ENCODE measurements at regions not wholly inside any gene's neighbourhood (a gene's known extent, or its start where the extent isn't known, plus 50 kb on each side); places are given as distances from the start of the nearest gene placed in this dataset.

DNA sequence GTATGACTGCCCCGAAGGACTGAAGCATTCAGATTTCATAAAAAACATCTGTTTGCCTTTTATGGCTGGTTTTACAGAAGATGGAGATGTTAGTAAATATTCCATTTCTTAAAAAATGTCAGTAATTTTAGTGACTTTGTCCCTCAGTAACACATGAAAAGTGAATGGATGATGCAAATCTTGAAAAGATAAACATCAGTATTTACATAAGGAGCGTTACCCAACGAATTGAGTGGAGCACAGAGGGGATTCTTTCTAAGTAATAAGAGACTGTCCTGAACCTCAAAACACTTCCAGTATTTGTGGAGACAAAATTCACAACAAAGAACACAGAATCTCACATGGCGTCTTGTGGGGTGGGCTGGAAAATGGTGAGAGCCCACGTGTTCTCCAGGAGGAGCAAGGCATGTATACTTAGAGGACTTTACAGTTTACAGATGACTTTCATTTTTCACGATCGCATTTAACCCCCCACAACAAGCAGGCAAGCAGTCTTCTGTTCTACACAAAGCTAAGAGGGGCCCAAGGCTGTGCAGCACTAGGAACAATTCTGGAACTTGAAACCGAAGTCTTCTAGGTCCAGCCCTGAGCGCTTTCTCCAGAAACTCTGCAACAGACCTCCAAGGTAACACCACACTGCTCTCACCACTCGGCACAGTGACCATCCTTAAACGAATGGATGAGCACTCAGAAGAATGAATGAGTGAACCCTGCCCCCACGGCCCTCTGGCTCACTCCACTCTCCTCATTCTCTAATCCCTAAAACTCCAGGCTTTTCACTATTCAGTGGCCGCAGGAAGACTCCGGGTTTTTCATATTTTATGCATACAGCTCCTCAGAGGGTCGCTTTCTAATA is 709.8 kb downstream of the UQCRFS1 start:
- H3K27ac ChIP-seq, result no peak overlapping the region
- no peak for ATAC-seq
- TF ChIP-seq, protein P1, sequence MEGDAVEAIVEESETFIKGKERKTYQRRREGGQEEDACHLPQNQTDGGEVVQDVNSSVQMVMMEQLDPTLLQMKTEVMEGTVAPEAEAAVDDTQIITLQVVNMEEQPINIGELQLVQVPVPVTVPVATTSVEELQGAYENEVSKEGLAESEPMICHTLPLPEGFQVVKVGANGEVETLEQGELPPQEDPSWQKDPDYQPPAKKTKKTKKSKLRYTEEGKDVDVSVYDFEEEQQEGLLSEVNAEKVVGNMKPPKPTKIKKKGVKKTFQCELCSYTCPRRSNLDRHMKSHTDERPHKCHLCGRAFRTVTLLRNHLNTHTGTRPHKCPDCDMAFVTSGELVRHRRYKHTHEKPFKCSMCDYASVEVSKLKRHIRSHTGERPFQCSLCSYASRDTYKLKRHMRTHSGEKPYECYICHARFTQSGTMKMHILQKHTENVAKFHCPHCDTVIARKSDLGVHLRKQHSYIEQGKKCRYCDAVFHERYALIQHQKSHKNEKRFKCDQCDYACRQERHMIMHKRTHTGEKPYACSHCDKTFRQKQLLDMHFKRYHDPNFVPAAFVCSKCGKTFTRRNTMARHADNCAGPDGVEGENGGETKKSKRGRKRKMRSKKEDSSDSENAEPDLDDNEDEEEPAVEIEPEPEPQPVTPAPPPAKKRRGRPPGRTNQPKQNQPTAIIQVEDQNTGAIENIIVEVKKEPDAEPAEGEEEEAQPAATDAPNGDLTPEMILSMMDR (IDR thresholded peaks at IDR 0.05 in 4 of 5, conservative IDR thresholded peaks at IDR 0.05 in 1 of 5), result no peak
- TF ChIP-seq POLR2A (IDR thresholded peaks at IDR 0.05), result no peak

DNA sequence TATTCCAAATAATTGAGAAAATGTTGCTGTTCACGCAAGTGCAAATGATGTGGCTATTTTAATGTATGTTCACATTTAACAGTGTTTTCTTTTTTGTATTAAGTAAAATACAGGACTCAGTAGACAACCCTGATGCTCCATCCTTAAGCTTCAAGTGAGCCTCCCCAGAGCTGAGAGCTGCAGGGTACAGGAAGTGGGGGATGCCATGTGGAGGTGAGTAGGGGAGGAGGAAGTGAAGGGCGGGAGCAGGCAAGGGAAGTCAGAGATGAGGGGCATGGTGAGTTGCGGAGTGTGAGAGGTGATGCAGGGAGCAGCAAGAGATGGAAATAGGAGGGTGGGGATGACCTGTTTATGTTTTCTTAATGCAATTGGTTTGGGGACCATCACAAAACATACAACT is 711.0 kb downstream of the UQCRFS1 start:
- ATAC-seq, result no peak
- in situ Hi-C loops (cut with MboI; ENCODE audit: low sequenced_read_pairs in 4 of 4), result no loop called here
- intact Hi-C loops (cut with DNase I; ENCODE audit: low total_unique reads), result no loop called here
- Histone ChIP-seq H3K36me3 (no peaks in the 10 kb centered on the region), H3K4me3 (no peak overlapping the region), H3K9me3 (no peaks in the 10 kb centered on the region), H3K27ac (no peak overlapping the region), H3K27me3 (no peaks in the 10 kb centered on the region), H3K4me1 (peaks cover 0 to 5% of the 10 kb centered on the region in 2 donors)
- TF ChIP-seq, protein P1 (IDR thresholded peaks at IDR 0.05 in 4 of 5, conservative IDR thresholded peaks at IDR 0.05 in 1 of 5), result no peak
- no peak for TF ChIP-seq POLR2A (IDR thresholded peaks at IDR 0.05)
- no peak for DNase-seq

More for the DNA sequence above, 709.8 kb downstream of the UQCRFS1 start:
- Histone ChIP-seq H3K4me3 (no peak overlapping the region), H3K36me3 (no peaks in the 10 kb centered on the region), H3K4me1 (peaks cover 3 to 4% of the 10 kb centered on the region in 2 donors), H3K9me3 (no peaks in the 10 kb centered on the region), H3K27me3 (no peaks in the 10 kb centered on the region)
- intact Hi-C loops (cut with DNase I; ENCODE audit: low total_unique reads) (no loop called here), in situ Hi-C loops (cut with MboI; ENCODE audit: low sequenced_read_pairs in 4 of 4) (no loop called here)
- DNase-seq, result no peak

DNA sequence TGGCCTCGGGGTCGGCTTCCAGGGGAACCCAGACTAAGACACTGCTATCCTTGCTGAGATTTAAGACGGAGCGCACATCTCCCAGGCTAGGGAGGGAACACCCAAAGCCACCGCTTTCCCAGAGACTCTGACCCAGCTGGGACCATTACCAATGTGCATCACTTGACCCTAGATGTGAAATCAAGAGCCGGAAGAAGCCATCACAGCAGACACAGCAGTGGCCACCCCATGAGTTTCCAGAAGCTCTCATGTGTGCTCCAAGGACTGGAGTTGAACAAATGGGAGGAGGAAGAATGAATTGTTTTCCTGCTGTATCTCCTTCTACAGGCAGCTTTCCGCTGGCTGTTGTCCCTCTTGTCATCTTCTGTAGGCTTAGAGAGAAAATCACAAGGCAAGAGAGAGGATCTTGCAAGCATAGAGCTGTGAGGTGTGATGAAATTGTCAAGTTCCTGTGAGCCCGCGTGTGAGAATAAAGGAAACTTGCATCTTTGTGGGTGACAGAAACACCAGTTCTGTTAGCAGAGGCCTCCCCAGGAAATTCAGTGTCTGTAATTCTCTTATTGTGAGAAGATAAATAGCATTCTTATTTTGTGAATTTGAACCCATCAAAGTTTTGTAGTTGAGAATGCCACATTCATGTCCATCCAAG is 711.8 kb downstream of the UQCRFS1 start:
- DNase-seq, result no peak
- no peaks in the 10 kb centered on the region for H3K27me3 ChIP-seq
- TF ChIP-seq, protein P1 (IDR thresholded peaks at IDR 0.05 in 4 of 5, conservative IDR thresholded peaks at IDR 0.05 in 1 of 5), result no peak
- TF ChIP-seq POLR2A (IDR thresholded peaks at IDR 0.05), result no peak
- no peak overlapping the region for H3K27ac ChIP-seq
- H3K36me3 ChIP-seq, result no peaks in the 10 kb centered on the region
- peaks cover 0 to 5% of the 10 kb centered on the region in 2 donors for H3K4me1 ChIP-seq
- in situ Hi-C loops (cut with MboI; ENCODE audit: low sequenced_read_pairs in 4 of 4), result no loop called here
- ATAC-seq, result no peak
- H3K4me3 ChIP-seq, result no peak overlapping the region
- H3K9me3 ChIP-seq, result no peaks in the 10 kb centered on the region
- intact Hi-C loops (cut with DNase I; ENCODE audit: low total_unique reads), result no loop called here

DNA sequence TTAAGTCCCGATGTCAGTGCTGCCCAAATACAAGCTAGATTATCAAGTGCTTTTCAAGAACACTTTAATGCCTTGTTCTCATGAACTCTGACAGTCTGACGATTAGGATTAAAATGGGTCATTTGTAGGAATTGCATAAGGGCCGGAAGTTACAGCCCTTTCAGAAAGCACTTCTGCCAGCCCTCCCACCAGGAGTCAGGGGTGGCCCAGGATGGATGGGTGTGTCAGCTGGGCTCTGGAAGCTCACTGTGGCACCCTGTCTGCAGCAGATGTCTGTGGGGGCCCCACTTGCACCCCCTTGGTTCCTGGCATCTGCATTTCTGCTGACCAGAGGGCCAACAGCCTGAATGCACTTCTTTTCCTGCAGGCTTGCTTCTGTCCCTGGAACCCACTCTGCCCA is 712.7 kb downstream of the UQCRFS1 start:
- TF ChIP-seq, protein P1 (IDR thresholded peaks at IDR 0.05 in 4 of 5, conservative IDR thresholded peaks at IDR 0.05 in 1 of 5), result no peak
- TF ChIP-seq POLR2A (IDR thresholded peaks at IDR 0.05), result no peak
- intact Hi-C loops (cut with DNase I; ENCODE audit: low total_unique reads), result no loop called here
- in situ Hi-C loops (cut with MboI; ENCODE audit: low sequenced_read_pairs in 4 of 4), result no loop called here

More for the DNA sequence above, 712.7 kb downstream of the UQCRFS1 start:
- Histone ChIP-seq H3K4me1 (peaks cover 0 to 5% of the 10 kb centered on the region in 2 donors), H3K27me3 (no peaks in the 10 kb centered on the region), H3K9me3 (no peaks in the 10 kb centered on the region), H3K27ac (no peak overlapping the region), H3K4me3 (no peak overlapping the region), H3K36me3 (no peaks in the 10 kb centered on the region)
- ATAC-seq (no peak), DNase-seq (no peak)

All from gastrocnemius medialis (tissue), 4 donors.